ENCODE measurements at regions not wholly inside any gene's neighbourhood (a gene's known extent, or its start where the extent isn't known, plus 50 kb on each side); places are given as distances from the start of the nearest gene placed in this dataset.

DNA sequence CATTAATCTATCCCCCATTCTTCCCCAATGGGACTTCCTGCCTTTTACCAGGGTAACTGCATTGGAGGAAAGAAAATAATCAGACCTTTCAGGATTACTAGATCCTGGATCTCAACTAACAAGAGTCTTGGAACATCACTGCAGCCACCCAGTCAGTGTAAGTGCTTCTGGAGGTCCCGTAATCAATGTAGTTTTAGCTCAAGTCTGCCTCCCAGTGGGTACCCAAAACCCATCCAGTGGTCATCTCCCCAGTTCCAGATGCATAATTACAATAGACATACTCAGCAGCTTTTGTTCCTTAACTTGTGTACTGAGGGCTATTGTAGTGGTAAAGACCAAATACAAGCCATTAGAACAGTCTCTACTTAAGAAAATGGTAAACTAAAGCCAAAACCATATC, 319.1 kb downstream of the GPATCH2 start:
- DNase-seq (ENCODE audit: low spot score) = peak; percentile 6

- DNase-seq (ENCODE audit: low spot score) = no peak
Measured at GRCh38 chr1:217311269-217311668, 319.6 kb downstream of the GPATCH2 start.

GRCh38 chr1:217281332-217281731, 349.6 kb downstream of the GPATCH2 start:
- DNase-seq (ENCODE audit: low spot score) = no peak

DNA sequence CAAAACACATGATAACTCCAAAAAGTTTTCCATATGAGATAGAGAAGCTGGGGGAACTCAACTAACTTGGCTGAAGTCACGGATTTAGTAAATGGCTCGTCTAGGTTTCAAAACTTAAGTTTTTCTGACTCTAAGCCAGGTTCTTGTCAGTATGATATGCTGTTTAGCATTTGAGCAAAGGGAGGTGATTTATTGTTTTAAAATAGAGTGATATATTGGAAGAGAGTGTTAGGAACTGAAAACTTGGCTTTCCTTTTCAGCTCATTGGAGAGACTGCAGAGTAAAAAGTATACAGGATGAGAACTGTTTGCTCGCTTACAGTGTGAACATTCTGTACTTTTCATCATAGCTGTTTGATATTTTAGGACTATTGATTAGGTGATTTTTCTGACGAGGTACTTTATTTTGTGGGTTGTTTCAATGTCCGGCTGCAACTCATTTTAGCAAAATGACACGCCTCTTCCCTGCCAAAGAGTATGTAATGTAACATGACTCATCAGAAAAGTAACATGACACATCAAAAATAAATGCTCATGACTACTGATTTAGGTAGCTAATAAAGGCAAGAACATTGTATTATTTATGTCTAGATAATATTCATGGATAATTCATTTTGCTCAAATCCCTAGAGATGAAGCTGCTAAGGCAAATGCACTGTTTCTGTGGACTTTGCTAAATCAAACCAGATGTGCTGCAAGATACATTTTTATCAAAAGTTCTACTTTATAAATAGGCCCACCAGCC, 355.1 kb downstream of the GPATCH2 start:
- DNase-seq (ENCODE audit: low spot score) = no peak

DNA sequence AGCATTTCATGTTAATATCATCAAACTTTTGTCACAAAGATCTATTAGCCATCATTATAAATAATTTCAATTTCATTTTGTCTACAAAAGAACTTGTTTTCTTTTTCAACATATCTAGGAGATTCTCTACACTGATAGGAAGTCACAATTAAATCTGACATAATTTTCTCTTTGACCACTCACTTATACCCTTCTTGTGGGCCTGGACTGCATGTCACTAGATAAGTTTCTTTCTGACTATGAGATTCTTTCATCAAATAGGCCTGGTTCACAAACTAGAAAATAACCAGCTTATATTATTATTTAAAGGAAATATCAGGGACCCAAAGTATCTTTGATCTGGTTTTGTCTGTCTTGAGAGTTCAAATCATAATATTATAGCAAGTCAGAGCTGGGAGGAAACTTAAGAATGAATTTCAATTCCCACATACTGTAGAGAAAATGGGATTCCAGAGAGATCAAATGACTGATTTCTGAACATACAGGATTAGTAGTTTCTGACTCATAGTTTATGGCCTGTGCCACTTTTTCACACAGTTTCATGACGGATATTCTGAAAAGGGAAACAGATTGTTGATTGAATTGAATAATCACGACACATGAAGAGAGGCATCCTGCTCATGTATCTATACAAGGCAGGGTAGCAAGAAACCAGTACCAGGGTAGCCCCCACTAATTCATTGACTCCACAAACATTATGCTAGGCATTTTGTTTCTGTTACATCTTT, 355.8 kb downstream of the GPATCH2 start:
- DNase-seq (ENCODE audit: low spot score) = no peak

DNA sequence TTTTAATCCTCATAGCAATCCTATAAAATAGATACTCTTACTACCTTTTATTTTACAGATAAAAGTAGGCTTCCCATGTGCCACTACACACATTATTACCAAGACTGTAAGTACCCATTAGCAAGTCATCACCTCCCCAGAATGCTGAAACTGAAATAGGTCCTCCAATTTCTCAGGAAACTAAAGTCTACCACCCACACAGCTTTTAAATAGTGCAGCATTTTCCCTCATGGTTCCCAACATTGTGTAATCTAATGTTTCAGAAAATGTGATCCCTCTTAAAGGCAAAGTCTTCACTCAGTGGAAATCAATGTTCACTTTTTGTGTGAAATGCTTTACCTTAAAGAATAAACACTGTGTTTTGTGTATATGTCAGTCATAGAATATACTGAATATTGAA, 356.5 kb downstream of the GPATCH2 start:
- DNase-seq (ENCODE audit: low spot score) = no peak

DNA sequence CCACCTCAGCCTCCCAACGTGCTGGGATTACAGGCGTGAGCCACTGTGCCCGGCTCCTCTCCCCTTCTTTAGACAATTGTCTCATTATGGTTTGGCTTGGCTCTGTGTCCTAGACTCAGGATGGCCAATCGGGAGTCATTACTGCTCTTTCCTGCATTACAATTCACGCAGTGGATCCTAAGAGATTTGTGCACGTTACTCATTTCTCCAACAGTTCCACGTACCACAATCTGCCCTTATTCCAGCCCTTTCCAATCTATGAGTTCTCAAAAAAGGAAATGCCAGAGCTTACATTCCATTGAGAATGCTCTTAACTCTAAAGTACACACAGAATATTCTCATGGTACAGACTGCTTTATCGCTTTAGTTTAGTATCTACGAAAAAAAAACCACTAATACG, 357.0 kb downstream of the GPATCH2 start:
- DNase-seq (ENCODE audit: low spot score) = no peak

DNA sequence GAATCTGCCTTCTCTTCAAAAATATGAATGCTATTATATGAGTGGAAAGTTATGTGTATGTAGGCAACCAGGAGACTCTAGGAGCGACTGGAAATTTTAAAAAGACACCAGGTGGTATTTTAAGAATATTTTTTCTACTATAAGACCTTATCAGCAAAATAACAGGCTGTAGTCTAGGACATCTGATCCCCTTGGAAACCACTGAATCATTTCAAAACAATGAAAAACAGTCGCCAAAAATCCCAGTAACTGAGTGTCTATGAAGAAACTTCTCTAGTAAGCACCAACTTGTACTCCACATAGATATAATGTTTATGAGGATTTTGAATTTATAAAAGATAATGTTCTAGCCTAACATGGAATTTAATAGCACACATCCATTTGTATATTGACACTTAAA, 358.5 kb downstream of the GPATCH2 start:
- DNase-seq (ENCODE audit: low spot score) = no peak

- no peak for DNase-seq (ENCODE audit: low spot score)
Measured at GRCh38 chr1:217270101-217270500, 360.8 kb downstream of the GPATCH2 start.

GRCh38 chr1:217268058-217268457, 362.8 kb downstream of the GPATCH2 start:
- no peak for DNase-seq (ENCODE audit: low spot score)

GRCh38 chr1:217261636-217262035, 369.3 kb downstream of the GPATCH2 start:
- DNase-seq (ENCODE audit: low spot score) = no peak

DNA sequence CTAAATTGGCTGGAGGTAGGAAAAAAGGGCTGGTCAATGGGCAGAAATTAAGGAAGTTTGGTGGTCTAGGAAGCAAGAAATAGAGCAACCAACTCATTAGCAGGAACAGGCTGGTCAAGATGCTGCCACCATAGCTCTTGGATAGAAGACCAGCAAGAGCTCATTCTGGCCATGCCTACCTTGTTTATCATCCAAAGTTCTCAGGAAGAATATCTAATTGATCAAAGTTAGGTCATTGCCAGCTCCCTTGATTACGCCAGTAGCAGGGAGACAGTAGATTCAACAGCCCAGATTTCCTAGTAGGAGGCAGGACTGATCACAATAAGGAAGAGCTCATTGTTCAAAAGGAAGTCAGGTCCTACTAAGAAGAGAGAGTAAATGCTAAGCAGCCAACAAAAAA, 370.2 kb downstream of the GPATCH2 start:
- DNase-seq (ENCODE audit: low spot score) = no peak

DNA sequence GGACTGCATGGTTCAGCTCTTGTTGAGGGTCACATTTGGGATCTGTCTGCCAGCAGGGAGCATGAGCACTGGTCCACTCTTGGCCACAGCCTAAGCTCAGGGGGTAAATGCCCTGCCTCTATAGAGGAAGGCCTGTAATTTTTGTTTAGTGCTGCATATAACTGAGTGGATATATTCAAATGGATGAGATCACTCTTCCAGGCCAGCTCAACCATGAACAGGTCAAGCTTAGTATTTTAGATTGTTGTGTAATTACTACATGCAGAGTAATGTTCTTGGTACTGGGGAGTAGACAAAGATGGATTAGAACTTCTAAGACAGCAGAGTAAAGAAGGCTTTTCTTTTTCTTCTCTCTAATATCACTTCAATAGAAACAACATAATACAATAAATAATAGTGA, 376.9 kb downstream of the GPATCH2 start:
- no peak for DNase-seq (ENCODE audit: low spot score)

DNA sequence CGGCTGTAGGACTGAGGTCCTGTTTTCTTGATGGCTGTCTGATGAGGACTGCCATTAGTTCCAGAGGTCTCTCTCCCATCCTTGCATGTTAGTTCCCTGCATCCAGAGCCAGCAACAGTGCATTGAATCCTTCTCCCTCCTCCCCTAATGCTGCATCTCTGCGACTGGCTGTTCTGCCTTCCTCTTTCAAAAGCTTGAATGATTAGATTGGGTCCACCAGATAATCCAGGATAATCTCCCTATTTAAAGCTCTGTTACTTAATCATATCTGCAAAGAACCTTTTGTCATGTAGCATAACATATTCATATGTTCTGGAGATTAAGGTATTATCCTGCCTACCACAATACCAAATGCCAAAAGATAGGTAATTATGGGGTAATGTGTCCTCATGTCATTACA, 377.5 kb downstream of the GPATCH2 start:
- no peak for DNase-seq (ENCODE audit: low spot score)

DNA sequence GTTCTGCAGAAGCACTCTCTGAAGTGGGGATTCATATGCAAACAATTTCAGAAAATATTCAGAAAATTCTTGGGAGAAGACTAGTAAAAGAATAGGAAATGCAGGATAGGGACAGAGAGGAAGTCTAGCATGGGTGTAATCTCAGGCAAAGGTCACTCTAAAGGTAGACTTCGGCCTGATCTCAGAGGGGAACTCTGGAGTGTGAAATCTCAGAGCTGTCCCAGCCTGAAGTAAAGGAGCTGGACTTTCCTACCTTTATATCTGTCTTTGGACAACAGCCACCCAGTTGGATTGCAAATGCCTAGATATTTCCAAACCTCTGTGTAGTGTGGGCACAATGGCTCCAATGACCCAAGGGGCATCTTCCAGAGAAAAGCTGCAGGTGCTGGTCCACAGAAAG, 379.8 kb downstream of the GPATCH2 start:
- DNase-seq (ENCODE audit: low spot score) = no peak

GRCh38 chr1:217249857-217250256, 381.0 kb downstream of the GPATCH2 start:
- DNase-seq (ENCODE audit: low spot score) = no peak

GRCh38 chr1:217244971-217245370, 385.9 kb downstream of the GPATCH2 start:
- no peak for DNase-seq (ENCODE audit: low spot score)

DNA sequence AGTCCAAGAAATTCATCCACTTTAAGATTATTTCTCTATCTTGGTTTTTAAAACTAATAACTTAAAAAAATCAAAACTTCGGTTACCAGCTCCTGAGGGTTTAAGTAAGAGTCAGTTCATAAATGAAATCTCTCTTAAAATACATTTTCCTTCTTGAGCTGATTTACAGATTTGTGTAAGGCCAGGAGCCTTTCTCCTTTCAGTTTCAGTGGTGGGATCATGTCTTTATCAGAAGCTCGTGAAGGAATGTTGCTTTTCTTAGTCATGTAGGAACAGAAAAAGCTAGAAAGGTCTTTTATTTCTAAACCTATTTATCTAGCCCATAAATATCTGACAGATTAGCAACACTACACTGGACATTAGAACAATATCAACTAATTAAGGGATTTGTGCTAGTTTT, 390.2 kb downstream of the GPATCH2 start:
- no peak for DNase-seq (ENCODE audit: low spot score)

- DNase-seq (ENCODE audit: low spot score) = no peak
Measured at GRCh38 chr1:217238945-217239344, 391.9 kb downstream of the GPATCH2 start.

- no peak for DNase-seq (ENCODE audit: low spot score)
Measured at GRCh38 chr1:217230412-217230811, 400.5 kb downstream of the GPATCH2 start.

DNA sequence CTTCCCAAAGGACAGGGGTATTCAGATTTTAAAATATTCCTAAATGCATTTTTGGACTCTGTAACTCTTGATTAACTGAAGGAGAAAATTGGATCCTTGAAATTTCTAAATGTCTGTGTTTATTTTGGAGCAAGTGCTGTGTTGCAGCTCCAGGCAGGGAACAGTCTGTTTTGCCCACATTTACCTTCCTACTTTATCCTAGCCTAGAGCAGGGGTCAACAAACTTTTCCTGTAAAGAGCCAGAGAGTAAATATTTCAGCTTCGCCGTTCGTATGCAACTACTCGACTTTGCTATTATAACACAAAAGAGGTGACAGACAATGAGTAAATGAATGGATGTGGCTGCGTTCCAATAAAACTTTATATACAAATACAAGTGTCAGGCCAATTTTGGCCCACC, 402.2 kb downstream of the GPATCH2 start:
- no peak for DNase-seq (ENCODE audit: low spot score)

GRCh38 chr1:217224201-217224600, 406.7 kb downstream of the GPATCH2 start:
- DNase-seq (ENCODE audit: low spot score) = no peak

GRCh38 chr1:217214551-217214950, 416.3 kb downstream of the GPATCH2 start:
- DNase-seq (ENCODE audit: low spot score) = no peak

DNA sequence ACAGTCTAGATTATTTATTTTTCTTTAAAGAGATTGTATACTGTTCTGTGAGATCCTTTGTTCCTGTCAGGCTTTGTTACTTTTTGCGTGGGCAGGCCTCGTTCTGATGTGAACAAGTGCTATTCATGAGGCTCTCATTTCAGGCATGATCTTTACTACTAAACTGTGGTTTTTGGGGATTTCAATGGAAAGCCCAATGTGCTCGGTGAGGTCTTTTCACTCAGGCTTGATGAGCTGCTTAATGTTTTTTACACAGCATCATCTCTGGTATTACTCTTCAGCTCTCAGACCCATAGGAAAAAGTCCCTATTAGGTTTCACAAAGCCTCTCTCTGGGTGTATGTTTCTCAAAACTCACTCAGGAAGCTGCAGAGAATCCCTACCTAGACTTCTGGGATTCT, 419.4 kb downstream of the GPATCH2 start:
- DNase-seq (ENCODE audit: low spot score) = no peak
